GM18505 (cell line): ENCODE measurements at regions not wholly inside any gene's neighbourhood (a gene's known extent, or its start where the extent isn't known, plus 50 kb on each side); places are given as distances from the start of the nearest gene placed in this dataset.
"Not testable (repeated sequence)": the region's sequence is repeated elsewhere in the genome, so short reads cannot be mapped to it uniquely, and the experiment has no call there.

Experiments used
- ATAC-seq: cut with Tn5 transposase; IDR thresholded peaks from one replicate; pipeline ENCODE4 v1.9.1; 2021; ENCODE audit not compliant: unreplicated experiment
- POLR2A ChIP-seq: IDR thresholded peaks from 4 replicates; pipeline ENCODE4 v1.6.1; 2011; ENCODE audit warnings: borderline replicate concordance; ENCODE audit not compliant: insufficient read depth, insufficient read length; ENCODE audit errors: extremely low read depth

- TF ChIP-seq POLR2A, result no peak
Observed at GRCh38 chr2:217362710-217363109, 502.8 kb upstream of the TNP1 start.

GRCh38 chr2:217362286-217362685 is 502.4 kb upstream of the TNP1 start:
- TF ChIP-seq POLR2A, result no peak
- no peak for ATAC-seq

More at GRCh38 chr2:217362710-217363109, 502.8 kb upstream of the TNP1 start:
- no peak for ATAC-seq

GRCh38 chr2:217361483-217361880 is 501.6 kb upstream of the TNP1 start:
- no peak for TF ChIP-seq POLR2A
- ATAC-seq, result no peak

GRCh38 chr2:217360781-217361482 is 501.1 kb upstream of the TNP1 start:
- no peak for TF ChIP-seq POLR2A

GRCh38 chr2:217360111-217360510 is 500.2 kb upstream of the TNP1 start:
- no peak for TF ChIP-seq POLR2A

More at GRCh38 chr2:217360781-217361482, 501.1 kb upstream of the TNP1 start:
- no peak for ATAC-seq

GRCh38 chr2:217357886-217358620 is 498.2 kb upstream of the TNP1 start:
- no peak for TF ChIP-seq POLR2A

More at GRCh38 chr2:217360111-217360510, 500.2 kb upstream of the TNP1 start:
- no peak for ATAC-seq

GRCh38 chr2:217356781-217357180 is 496.9 kb upstream of the TNP1 start:
- no peak for TF ChIP-seq POLR2A
- ATAC-seq, result no peak

More at GRCh38 chr2:217357886-217358620, 498.2 kb upstream of the TNP1 start:
- ATAC-seq, result no peak

- no peak for TF ChIP-seq POLR2A
- ATAC-seq, result no peak
Observed at GRCh38 chr2:217356142-217356541, 496.3 kb upstream of the TNP1 start.

GRCh38 chr2:217353591-217353990 is 493.7 kb upstream of the TNP1 start:
- no peak for TF ChIP-seq POLR2A
- no peak for ATAC-seq

- no peak for ATAC-seq
Observed at GRCh38 chr2:217351378-217351777, 491.5 kb upstream of the TNP1 start.

GRCh38 chr2:217349251-217349650 is 489.4 kb upstream of the TNP1 start:
- no peak for ATAC-seq
- no peak for TF ChIP-seq POLR2A

More at GRCh38 chr2:217351378-217351777, 491.5 kb upstream of the TNP1 start:
- no peak for TF ChIP-seq POLR2A

- not testable (repeated sequence) for ATAC-seq
Observed at GRCh38 chr2:217347630-217348029, 487.8 kb upstream of the TNP1 start.

- not testable (repeated sequence) for ATAC-seq
Observed at GRCh38 chr2:217346043-217346442, 486.2 kb upstream of the TNP1 start.

- TF ChIP-seq POLR2A, result no peak
- ATAC-seq, result no peak
Observed at GRCh38 chr2:217340899-217341298, 481.0 kb upstream of the TNP1 start.
